ENCODE measurements at regions not wholly inside any gene's neighbourhood (a gene's known extent, or its start where the extent isn't known, plus 50 kb on each side); places are given as distances from the start of the nearest gene placed in this dataset.

DNA sequence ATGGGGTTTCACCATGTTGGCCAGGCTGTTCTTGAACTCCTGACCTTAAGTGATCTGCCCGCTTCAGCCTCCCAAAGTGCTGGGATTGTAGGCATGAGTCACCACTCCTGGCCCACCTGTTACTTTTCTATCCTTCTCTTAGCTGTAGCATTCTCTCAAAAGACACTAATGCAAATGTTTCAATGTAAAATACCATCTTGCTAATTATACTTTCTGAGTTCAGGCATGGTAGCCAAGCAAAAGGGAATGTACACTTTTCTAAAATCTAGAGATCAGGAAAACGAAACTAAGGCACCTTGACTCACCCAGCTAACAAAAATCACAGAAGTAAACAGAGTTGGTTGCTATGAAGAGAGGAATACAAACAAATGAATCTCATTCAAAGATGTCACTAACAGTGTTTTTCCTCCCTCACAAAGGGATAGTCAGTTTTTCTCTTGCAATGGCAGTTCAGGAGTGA, 401.0 kb upstream of the NRP1 start:
- no peak overlapping the region for H3K4me3 ChIP-seq (ENCODE audit: low read depth, low read length)
- TF ChIP-seq, protein P1, sequence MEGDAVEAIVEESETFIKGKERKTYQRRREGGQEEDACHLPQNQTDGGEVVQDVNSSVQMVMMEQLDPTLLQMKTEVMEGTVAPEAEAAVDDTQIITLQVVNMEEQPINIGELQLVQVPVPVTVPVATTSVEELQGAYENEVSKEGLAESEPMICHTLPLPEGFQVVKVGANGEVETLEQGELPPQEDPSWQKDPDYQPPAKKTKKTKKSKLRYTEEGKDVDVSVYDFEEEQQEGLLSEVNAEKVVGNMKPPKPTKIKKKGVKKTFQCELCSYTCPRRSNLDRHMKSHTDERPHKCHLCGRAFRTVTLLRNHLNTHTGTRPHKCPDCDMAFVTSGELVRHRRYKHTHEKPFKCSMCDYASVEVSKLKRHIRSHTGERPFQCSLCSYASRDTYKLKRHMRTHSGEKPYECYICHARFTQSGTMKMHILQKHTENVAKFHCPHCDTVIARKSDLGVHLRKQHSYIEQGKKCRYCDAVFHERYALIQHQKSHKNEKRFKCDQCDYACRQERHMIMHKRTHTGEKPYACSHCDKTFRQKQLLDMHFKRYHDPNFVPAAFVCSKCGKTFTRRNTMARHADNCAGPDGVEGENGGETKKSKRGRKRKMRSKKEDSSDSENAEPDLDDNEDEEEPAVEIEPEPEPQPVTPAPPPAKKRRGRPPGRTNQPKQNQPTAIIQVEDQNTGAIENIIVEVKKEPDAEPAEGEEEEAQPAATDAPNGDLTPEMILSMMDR (IDR thresholded peaks at IDR 0.05; ENCODE audit: insufficient read depth, low read length): no peak
- peak; percentile 10 for DNase-seq (ENCODE audit: low read depth)

DNA sequence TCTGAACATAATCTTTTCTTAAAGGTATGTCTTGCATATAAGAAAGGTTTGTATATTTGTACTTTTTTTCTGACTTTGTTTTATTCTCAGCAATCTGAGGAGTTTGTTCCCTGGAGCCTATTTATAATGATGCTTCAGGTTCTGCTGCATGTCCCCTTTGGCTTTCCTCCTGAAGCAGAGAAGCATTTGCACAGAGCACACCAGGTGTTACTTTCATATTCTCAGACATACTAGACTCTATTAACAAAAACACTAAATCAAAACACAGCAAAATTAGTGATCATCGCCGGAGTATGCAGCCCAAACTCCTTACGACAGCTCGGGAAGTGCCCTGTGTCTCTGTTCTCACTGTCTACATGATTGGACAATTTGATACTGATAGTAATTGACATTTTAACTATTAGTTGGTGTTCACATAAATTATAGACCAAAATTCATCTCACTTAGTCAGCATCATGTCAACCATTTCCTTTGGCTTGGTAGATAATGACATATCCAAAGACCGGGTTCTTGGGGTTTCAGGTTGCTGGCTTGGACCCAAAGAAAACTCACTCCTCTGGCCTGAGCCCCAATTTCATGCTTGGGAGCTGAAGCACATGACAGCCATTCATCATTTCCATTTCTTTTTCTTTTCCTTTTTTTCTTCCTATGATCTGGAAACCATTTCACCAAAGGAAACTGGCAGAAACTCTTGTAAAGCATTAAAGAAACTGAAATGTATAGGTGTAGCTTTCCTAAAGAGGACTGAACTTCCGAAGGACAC, 400.1 kb upstream of the NRP1 start:
- H3K4me3 ChIP-seq (ENCODE audit: low read depth, low read length): no peak overlapping the region
- TF ChIP-seq, protein P1 (IDR thresholded peaks at IDR 0.05; ENCODE audit: insufficient read depth, low read length): no peak
- peak; percentile 40 for DNase-seq (ENCODE audit: low read depth)

DNA sequence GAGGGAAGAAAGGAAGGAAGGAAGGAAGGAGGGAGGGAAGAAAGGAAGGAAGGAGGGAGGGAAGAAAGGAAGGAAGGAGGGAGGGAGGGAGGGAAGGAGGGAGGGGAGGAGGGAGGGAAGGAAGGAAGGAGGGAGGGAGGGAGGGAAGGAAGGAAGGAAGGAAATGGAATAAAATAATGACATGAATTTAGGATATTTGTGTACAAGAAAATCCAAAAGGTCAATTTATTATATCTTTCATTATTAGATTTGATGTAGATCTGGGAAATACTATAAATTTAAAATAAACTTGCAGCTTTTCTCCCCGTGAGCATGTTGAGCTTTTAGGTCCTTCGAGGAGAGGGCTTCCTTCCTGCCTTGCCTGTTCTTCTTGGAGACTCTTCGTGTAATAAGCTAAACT, 398.6 kb upstream of the NRP1 start:
- DNase-seq (ENCODE audit: low read depth): no peak
- TF ChIP-seq, protein P1 (IDR thresholded peaks at IDR 0.05; ENCODE audit: insufficient read depth, low read length): no peak
- H3K4me3 ChIP-seq (ENCODE audit: low read depth, low read length): no peak overlapping the region

- TF ChIP-seq, protein P1 (IDR thresholded peaks at IDR 0.05; ENCODE audit: insufficient read depth, low read length): no peak
- peak; percentile 22 for DNase-seq (ENCODE audit: low read depth)
- no peak overlapping the region for H3K4me3 ChIP-seq (ENCODE audit: low read depth, low read length)
Observed at GRCh38 chr10:33732161-33732680, 397.8 kb upstream of the NRP1 start.

GRCh38 chr10:33731322-33731721, 396.9 kb upstream of the NRP1 start:
- DNase-seq (ENCODE audit: low read depth): no peak
- no peak overlapping the region for H3K4me3 ChIP-seq (ENCODE audit: low read depth, low read length)
- TF ChIP-seq, protein P1 (IDR thresholded peaks at IDR 0.05; ENCODE audit: insufficient read depth, low read length): no peak

GRCh38 chr10:33725430-33725829, 391.0 kb upstream of the NRP1 start:
- no peak overlapping the region for H3K4me3 ChIP-seq (ENCODE audit: low read depth, low read length)
- TF ChIP-seq, protein P1 (IDR thresholded peaks at IDR 0.05; ENCODE audit: insufficient read depth, low read length): no peak
- DNase-seq (ENCODE audit: low read depth): no peak
